NCI-H524 treated with DMSO at 0.1 percent for 48 hours (cell line): ENCODE measurements at regions not wholly inside any gene's neighbourhood (a gene's known extent, or its start where the extent isn't known, plus 50 kb on each side); places are given as distances from the start of the nearest gene placed in this dataset.
"Not testable (repeated sequence)": the region's sequence is repeated elsewhere in the genome, so short reads cannot be mapped to it uniquely, and the experiment has no call there.

Source experiments
- DNase-seq: peaks from one replicate; lab custom pipeline; 2025; lab: John Stamatoyannopoulos, UW

- not testable (repeated sequence) for DNase-seq
These were observed 233.1 kb downstream of the ATPSCKMT start for GRCh38 chr5:10016559-10016958.

- DNase-seq: not testable (repeated sequence)
These were observed 234.0 kb downstream of the ATPSCKMT start for GRCh38 chr5:10015681-10016080.

- no peak for DNase-seq
These were observed 239.9 kb downstream of the ATPSCKMT start for GRCh38 chr5:10009802-10010201.

- DNase-seq: no peak
These were observed 262.6 kb downstream of the ATPSCKMT start for GRCh38 chr5:9987101-9987500.

- no peak for DNase-seq
These were observed 272.6 kb downstream of the ATPSCKMT start for GRCh38 chr5:9977070-9977469.

GRCh38 chr5:9976621-9977020, 273.1 kb downstream of the ATPSCKMT start:
- DNase-seq: no peak

GRCh38 chr5:9972059-9972458, 277.6 kb downstream of the ATPSCKMT start:
- no peak for DNase-seq

- no peak for DNase-seq
These were observed 278.4 kb downstream of the ATPSCKMT start for GRCh38 chr5:9971301-9971700.

GRCh38 chr5:9958914-9959313, 290.8 kb downstream of the ATPSCKMT start:
- DNase-seq: no peak

GRCh38 chr5:9957214-9957613, 292.5 kb downstream of the ATPSCKMT start:
- no peak for DNase-seq

- DNase-seq: no peak
These were observed 293.0 kb downstream of the ATPSCKMT start for GRCh38 chr5:9956725-9957124.

GRCh38 chr5:9955586-9955985, 294.1 kb downstream of the ATPSCKMT start:
- no peak for DNase-seq

GRCh38 chr5:9954869-9955268, 294.8 kb downstream of the ATPSCKMT start:
- no peak for DNase-seq

GRCh38 chr5:9953691-9954090, 296.0 kb downstream of the ATPSCKMT start:
- DNase-seq: no peak

GRCh38 chr5:9951865-9952516, 297.7 kb downstream of the ATPSCKMT start:
- no peak for DNase-seq

- DNase-seq: no peak
These were observed 301.7 kb downstream of the ATPSCKMT start for GRCh38 chr5:9947944-9948343.

GRCh38 chr5:9947225-9947714, 302.4 kb downstream of the ATPSCKMT start:
- DNase-seq: no peak

GRCh38 chr5:9932770-9933169, 302.6 kb upstream of the TAS2R1 start:
- DNase-seq: no peak

- DNase-seq: no peak
These were observed 300.0 kb upstream of the TAS2R1 start for GRCh38 chr5:9930156-9930555.

- DNase-seq: no peak
These were observed 298.2 kb upstream of the TAS2R1 start for GRCh38 chr5:9928326-9928725.

- DNase-seq: no peak
These were observed 297.4 kb upstream of the TAS2R1 start for GRCh38 chr5:9927521-9927997.

GRCh38 chr5:9927106-9927505, 297.0 kb upstream of the TAS2R1 start:
- peak; percentile 8 for DNase-seq

- DNase-seq: no peak
These were observed 294.5 kb upstream of the TAS2R1 start for GRCh38 chr5:9924614-9925013.

- no peak for DNase-seq
These were observed 292.6 kb upstream of the TAS2R1 start for GRCh38 chr5:9922719-9923118.
